GM19239 (cell line): ENCODE measurements at regions not wholly inside any gene's neighbourhood (a gene's known extent, or its start where the extent isn't known, plus 50 kb on each side); places are given as distances from the start of the nearest gene placed in this dataset.
"Not testable (repeated sequence)": the region's sequence is repeated elsewhere in the genome, so short reads cannot be mapped to it uniquely, and the experiment has no call there.

Experiments used
- DNase-seq: peaks from one replicate; pipeline ENCODE4 v3.0.0; 2011; ENCODE audit warnings: low spot score; ENCODE audit not compliant: insufficient read length
- FAIRE-seq: peaks from 2 replicates; lab custom pipeline; 2011; peaks lifted over from hg19 to GRCh38; lab: Jason Lieb, UNC

DNA sequence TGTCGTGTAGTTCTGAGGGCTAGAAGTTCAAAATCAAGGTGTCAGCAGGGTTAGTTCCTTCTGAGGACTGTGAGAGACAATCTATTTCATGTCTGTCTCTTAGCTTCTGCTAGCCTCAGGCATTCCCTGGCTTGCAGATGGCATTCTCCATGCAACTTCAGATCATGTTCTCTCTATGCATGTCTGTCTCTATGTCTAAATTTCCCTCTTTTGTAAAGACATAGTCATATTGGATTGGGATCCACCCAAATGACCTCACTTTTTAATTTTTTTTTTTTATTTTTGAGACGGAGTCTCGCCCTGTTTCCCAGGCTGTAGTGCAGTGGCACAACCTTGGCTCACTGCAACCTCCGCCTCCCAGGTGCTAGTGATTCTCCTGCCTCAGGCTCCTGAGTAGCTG lies 104.6 kb downstream of the RAP2B start:
- no peak for FAIRE-seq
- no peak for DNase-seq

DNA sequence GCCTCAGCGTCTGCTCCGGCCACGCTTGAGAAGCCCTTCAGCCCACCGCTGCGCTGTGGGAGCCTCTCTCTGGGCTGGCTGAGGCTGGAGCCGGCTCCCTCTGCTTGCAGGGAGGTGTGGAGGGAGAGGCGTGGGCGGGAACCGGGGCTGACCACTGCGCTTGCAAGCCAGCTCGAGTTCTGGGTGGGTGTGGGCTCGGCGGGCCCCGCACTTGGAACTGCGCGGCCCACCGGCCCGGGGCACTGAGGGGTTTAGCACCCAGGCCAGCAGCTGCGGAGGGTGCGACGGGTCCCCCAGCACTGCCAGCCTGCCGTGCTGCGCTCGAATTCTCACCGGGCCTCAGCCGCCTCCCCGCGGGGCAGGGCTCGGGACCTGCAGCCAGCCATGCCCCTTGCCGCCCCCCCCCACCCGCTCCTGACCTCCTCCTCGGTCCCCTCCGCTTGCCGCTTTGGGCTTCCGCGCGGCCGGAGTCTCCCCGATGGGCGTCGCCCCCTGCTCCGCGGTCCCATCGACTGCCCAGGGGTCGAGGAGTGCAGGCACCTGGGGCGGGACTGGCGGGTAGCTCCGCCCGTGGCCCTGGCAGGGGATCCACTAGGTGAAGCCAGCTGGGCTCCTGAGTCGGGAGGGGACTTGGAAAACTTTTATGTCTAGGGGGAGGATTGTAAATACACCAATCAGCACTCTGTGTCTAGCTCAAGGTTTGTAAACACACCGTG lies 106.7 kb downstream of the RAP2B start:
- FAIRE-seq (no peak), DNase-seq (no peak)

DNA sequence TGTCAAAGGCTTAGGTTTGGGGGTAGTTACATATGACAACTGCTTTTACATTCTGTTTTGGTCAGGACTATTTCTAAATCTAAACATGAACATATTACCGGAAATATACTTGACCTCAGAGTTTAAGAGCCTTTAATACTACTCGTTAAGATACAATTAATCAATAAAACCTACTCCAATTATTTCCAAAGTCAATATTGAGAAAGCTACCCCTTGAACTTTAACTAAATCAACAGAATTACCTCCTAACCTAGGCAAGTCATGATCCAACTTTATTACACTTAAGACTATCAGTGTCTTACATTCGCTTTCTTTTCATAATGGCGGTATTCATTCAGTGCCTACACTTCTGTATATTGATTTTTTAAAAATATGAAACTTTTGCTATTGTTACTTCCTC lies 107.7 kb downstream of the RAP2B start:
- FAIRE-seq: no peak
- no peak for DNase-seq

DNA sequence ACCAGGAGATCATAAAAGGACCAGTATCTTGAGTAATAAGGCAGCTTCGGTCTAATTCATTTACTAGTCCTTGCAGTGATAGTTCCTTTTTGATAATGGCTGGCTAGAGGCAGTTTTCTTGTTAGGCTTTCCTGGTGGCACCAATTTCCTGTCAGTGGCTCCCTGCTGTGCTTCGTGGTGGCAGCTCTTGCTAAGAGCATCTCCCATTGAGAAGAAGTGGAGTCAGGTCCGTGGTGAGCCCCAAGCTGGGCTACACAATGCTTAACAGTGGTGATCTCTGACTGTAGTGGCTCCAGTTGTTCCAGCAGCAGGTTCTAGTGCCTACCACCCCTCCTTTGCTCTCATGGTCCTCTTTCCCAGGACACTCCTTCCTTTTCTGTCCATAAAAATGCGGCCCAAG lies 111.2 kb downstream of the RAP2B start:
- FAIRE-seq: no peak
- no peak for DNase-seq

DNA sequence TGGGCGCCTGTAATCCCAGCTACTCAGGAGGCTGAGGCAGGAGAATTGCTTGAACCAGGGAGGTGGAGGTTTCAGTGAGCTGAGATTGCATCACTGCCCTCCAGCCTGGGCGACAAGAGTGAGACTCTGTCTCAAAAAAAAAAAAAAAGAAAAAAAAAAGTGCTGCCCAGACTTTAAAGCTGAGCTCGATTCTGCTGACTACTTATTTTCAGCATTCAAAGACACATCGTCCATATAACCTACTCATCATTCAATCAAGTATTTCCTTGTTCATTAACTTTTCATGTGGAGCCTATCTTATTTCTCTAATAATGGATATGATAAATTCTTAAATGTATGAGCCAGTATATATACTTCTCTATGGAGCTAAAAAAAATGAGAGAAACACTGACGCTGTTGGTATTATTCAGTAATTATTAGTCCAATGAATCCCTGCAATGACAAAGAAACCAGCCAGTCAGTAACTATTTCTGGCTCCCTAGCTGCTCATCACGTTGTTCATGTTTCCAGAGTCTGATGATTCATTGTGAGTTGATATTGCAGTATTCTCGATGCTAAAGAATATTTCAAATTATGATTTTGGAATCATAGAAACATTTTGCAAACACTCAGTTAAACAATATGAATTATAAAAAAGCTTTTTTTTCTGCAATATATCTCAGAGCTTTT lies 111.9 kb downstream of the RAP2B start:
- FAIRE-seq: no peak
- no peak for DNase-seq

DNA sequence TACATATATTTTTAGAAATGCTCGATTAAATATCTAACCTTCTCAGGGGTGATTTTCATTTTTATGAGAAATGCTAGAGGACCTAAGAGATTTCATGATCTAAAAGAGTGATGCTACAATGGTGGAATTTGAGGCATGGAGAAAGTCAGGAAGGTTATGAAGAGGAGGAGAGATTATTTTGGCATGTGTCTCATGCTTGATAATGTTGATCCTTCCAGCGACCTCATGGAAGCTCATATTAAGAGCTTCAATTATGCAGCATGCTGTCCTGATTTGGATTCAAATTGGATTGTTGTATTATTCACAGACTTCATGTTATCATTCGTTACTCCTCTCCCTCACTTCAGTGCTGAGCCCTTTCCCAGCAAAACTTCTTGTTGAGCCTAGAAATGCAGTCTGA lies 112.5 kb downstream of the RAP2B start:
- DNase-seq (no peak), FAIRE-seq (no peak)

DNA sequence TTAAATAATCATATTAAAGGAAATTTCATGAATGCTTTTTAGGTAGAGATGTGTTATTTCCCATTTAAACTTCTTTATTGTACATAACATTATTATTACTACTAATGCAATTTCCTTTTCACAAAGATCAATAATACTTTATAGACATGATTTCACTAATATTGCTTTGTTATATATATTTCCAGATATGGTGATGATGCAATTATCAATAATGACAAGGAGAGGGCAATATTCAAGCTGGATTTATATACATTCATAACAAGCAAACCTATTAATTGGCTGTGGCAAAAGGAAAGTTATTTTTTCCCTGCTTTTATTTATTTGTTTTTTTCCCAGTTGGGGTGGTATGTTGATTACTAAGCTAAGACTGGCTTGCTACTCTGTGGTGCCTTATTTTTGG lies 113.5 kb downstream of the RAP2B start:
- no peak for DNase-seq
- no peak for FAIRE-seq

DNA sequence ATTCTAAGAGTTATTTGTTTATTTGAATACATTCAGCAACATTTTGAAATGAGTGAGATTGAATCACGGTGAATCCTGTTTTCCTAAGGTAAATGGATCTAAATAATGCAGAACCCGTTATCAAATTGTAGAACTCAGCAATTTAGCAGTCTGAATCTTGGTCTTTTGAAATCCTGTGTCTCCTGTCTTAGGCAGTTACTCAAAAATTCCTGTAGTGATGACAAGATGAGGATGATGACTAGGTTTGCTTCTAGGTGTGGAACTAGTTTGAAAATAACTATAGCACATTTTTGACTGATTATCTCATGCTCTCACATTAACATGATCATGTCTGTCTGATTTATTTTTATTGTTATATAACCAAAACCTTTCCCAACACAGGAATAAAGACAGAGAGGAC lies 115.0 kb downstream of the RAP2B start:
- DNase-seq: no peak
- no peak for FAIRE-seq

DNA sequence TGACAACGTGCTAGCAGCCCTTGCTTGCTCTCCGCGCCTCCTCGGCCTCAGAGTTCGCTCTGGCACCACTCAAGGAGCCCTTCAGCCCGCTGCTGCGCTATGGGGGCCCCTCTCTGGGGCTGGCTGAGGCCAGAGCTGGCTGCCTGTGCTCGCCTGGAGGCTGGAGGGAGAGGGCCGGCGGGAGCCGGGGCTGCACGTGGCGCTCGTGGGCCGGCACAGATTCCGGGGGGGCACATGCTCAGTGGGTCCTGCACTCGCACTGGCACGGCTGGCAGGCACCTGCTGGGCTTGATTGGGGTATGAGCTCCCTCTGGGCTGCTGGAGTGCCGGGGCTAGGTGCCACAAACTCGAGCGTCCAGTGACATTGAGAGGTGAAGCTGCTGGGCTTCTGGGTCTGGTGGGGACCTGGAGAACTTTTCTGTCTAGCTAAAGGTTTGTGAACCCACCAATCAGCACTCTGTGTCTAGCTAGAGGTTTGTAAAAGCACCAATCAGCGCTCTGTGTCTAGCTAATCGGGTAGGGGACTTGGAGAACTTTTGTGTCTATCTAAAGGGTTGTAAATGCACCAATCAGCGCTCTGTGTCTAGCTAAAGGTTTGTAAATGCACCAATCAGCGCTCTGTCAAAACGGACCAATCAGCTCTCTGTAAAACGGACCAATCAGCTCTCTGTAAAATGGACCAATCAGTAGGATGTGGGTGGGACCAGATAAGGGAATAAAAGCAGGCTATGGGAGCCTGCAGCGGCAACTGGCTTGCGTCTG lies 119.4 kb downstream of the RAP2B start:
- not testable (repeated sequence) for DNase-seq, FAIRE-seq

DNA sequence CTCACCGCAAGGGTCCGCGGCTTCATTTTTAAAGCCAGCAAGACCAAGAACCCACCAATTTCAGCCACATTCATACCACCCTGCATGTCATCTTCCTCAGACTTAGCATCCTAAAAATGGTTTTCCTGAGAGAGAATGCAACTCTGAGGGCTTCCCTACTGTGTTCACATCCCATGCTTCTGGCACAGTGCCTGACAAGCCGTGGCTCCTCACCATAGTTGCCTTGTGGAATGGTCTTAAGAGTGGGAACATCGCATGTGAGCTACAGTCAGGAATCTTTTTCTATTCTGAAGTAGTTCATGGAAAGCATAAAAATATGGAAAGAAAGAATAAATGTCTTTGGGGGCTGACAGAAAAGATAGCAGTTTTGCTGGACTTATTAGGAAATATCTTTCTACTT lies 120.3 kb downstream of the RAP2B start:
- DNase-seq (no peak), FAIRE-seq (no peak)

DNA sequence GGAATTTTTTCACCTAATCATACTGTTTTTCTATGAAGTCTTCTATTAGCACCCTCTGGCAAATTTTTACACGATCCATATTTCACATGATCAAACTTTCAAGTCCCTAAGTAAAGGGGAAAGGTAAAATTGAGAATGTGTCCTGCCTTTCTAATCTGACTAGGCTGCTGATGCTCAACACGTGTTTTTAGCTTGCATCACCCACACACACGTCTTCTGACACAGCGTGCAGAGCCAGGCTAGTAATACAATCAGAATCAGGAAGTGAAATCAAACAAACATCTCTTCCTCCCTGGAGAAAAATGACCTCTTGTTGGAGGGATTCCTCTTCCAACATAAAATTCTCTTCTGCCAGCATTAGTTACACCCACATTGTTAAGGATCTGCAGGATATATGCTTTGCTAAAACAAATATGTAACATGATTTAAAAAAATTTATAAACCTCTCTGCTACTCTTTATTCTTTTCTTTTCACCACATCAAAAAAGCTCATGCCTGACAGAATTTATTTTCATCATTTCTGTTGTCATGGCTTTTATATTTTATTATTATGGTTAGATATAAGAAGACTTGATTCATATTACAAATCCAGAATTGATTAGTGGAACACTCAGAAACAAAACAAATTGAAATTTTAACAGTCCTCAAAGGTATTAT lies 122.4 kb downstream of the RAP2B start:
- DNase-seq (no peak), FAIRE-seq (no peak)

DNA sequence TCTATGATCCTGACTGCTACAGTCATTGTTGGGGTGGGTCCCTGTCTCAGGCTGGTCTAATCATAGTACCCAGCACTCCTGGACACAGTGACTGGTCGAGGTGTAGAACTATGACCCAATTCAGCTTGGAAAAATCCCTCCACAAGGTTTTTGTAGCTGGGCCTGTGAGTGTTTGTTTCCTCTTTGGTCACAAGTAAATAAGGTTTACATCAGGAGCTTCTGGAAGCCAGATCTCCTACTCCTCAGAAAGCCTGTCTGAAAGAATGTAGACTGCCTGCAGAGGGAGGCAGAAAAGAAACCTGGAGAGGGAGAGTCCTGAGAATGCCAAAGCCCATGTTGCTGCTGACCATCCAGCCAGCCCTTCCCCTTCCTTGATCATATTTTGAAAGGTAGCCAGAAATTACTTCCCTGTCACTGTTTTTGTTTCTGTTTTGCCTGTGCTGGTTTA lies 123.2 kb downstream of the RAP2B start:
- DNase-seq: no peak
- no peak for FAIRE-seq

DNA sequence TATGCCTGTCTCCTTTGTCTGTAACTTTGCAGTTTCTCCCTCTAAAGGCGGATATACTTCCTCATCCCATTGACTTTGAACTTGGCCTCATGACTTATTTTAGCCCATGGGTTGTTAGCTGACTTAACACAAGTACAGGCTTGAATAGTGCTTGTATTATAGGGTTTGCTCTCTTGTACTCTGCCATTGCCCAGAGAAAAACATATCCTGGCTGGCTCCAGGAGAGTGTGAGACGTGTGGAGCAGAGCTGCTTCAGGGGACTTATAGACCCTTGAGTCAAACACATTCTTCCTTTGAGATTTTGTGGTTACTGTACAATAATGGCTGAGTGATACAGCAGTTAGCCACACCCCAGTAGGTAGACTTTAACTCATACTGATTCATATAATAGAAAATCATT lies 124.0 kb downstream of the RAP2B start:
- FAIRE-seq: no peak

DNA sequence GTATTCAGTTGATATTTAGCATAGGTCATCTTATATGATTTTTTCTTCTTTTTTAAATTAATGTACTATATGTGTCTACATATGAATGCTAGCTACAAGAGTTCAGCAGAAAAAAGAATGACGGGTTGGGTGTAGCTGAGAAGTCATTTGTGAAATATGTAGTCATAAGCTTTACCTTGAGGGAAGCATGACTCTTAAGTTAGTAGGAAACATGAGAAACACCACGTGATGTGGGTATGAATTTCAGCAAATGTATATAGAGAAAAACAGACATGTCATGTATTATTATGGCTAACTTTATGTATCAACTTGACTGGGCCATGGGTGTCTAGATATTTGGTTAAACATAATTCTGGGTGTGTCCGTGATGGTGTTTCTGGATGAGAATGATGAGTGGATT lies 125.0 kb downstream of the RAP2B start:
- DNase-seq (no peak), FAIRE-seq (no peak)

More for the DNA sequence above, 124.0 kb downstream of the RAP2B start:
- no peak for DNase-seq

DNA sequence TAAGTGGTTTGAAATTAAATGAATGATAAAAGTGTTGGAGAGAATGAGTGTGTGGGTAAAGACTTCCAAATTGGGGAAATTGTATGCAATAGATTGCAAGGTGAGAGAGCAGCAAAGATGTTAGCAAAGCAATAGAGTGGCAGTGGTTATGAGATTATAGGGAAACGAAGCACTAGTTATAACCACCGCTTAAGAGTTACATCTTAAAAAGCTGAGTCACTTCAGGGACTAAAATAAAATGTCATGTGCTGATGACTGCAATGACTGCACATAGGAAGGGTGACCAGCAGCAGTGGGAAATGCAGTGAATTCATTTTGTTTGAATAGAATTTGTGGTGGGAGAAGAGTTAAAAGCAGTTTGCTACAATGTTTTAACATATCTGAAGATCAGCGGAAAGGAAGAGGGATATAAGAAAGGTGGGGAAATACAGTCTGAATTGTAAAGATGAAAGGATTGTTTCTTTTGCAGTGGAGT lies 127.3 kb downstream of the RAP2B start:
- no peak for DNase-seq

DNA sequence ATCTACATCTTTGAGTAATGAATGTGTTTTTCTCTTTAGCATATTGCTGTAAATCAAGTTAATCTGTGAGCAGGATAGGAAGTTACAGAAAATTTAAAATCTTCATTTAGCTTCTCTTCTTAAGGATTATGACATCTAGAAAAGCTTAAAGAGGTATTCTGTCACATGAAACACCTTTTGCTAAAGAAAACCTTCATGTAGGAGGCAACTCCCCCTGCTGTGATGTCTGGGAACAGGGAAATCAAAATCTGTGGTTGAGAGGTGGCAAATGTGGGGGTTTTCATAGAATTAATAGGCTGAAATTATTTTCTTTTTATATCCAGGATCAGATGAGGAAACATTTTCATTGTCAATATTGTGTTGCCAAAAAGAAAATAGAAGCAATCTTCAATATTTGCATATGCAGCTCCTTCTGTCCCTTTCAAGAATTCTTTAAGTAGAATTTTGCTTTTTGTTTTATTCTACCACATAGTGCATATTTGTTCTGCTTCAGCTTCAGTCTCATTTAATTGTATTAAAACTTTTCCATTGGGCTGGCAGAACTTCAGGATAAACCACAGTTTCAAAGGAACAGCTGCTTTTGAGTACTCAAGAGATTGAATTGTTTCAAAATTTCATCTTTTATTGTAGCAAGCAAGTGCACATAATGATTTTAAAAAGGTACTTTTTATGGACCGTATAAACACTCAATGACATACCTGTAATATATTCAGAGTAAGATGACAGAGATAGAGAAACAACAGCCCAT lies 128.4 kb downstream of the RAP2B start:
- FAIRE-seq (no peak), DNase-seq (no peak)

More for the DNA sequence above, 127.3 kb downstream of the RAP2B start:
- FAIRE-seq: no peak

DNA sequence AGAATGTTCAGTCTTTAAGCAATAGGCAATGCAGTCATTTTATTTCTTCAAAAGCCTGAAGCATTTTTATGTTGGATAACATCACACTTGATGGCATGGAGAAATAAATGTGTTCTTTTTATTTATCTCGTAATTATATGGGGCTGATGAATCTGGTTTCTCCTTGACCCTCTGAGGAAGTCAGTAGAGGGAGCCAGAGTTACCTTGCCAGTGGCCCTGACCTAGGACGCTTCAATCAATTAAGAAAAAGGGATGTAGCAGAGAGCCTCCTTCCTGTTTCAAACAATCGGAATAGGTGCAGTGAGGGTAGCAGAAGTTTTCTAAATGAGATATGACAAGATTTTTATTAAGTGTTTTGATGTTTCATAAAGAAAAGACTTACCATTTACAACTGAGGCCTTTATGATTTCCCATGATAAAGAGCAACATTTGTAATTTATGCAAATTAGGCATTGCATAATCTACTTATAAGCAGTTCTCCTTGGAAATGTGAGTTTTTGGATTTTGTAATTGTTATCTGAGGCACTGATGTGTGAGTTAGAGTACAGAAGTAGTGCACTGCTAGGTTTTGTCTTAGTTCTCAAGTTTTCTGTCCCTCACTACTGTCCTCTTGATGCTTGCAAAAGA lies 129.1 kb downstream of the RAP2B start:
- DNase-seq (no peak), FAIRE-seq (peak; percentile 39)

DNA sequence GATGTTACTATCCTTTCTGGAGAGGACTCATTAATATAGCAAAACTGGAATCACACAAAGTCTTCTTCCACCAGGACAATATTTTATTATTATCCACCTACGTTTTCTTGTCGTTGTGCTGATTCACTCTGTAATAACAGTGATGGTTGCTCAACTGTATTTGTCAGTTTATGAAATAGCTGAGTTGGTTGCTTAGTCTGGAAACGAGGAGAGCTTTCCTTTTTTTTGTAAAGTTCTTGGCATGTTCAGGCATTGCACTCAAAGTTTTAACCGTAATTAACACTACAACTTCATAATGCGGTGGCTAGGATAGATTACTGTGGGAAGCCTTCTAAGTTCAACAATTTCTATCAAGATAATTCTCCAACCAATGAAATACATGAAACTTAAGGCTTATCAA lies 131.2 kb downstream of the RAP2B start:
- FAIRE-seq (no peak), DNase-seq (no peak)

DNA sequence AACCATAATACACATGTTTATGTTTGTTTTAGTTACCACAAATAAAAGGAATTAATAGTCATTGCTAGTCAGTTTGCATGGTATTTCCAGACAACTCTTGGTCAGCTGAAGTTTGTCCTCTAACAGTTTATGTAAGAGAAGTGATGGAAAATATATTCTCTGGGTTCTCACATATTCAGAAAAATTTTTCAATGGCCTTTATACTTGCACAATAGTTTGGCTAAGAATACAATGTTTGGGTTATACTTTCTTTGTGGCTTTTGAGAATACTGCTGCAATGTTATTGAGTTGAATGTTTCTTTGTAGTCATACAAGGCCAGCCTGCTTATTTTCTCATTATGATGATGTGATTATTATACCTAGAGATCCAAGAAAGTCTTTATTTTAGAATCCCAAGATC lies 133.9 kb downstream of the RAP2B start:
- FAIRE-seq (peak; percentile 21), DNase-seq (no peak)
